ENCODE measurements at regions not wholly inside any gene's neighbourhood (a gene's known extent, or its start where the extent isn't known, plus 50 kb on each side); places are given as distances from the start of the nearest gene placed in this dataset.

DNA sequence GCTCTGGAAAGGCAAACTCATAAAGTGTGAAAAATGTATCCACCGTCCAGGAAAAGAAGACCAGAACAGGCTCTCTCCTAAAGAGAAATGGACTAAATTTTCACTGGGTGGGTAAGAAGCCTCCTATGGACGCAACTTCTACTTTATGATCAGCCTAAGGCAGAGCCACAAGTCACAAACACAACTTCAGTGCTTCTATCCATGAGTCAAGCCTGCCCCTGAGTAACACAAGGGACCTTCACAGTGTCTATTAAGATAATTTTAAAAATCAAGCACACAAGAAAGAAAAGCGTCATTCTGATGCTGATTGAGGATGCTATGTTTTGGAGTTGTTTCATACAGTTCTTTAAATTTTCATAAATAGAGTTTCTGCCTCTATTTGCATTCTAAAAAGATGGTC is 601.7 kb upstream of the ARID1B start:
- DNase-seq = no peak

DNA sequence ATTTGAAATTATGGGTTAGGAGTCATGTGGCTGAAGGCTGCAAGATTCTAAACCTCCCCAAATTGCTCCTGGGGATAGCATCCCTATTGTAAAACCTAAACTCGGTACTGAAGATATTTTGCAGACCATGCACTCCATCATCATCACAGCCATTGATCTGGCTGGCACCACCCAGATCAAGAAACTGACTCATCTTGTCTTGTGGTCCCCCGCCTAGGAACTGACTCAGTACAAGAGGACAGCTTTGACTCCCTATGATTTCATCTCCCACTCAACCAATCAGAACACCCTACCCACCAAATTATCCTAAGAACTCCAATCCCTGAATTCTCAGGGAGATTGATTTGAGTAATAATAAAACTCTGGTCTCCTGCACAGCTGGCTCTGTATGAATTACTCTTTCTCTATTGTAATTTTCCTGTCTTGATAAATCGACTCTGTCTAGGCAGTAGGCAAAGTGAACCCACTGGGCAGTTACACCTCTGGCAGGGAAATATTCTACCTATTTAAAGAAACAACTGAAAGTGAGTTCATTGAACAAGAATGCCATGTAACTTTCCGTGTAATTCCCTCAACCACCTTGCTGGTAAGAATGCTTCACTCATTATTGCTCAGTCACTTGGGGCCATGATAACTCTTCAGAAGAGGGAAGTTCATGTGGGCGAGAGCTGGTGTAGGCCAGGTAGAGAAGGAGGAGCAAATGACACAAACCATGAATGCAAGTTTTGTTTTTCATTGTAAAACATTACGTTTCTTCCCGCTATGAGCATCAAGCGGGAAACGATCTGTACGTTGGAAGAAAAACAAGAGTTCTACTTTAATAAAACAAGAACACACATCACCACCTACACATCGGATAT is 602.9 kb upstream of the ARID1B start:
- no peak for DNase-seq

DNA sequence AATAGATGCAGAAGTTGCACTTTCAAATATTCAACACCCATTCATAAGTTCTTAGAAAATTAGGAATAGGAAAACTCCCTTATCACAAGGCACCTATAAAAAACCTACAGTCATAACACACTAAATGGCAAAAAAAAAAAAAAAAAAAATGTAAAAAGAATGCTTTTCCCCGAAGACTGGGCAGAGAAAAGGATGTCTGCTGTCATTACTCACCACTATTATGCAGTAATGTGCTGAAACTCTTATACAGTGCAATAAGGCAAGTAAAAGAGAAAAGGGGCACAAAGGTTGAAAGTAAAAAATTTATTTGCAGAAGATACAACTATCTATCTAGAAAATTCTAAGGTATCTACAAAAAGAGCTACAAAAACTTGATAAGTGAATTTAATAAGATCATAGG is 607.8 kb upstream of the ARID1B start:
- DNase-seq = no peak

DNA sequence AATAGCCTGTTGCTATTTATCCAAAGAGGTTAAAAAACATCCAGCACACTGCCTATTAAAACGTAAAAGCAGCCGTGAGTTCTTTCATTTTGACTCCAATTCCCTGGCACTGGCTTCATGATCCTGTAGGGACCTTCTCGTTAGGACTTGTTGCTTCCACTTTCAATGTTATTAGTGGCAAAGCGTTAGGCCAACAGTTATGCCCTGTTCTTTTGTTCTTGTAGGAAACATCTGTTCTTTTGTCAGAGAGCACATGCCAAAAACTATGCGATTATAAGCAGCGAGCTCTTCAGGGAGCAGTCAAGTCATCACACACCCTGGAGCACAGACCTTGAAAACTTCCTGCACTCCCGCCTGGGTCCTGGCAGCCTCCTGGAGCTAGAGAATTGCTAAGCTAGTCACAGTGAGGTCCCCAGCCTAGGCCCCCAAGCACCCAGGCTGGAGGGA is 609.5 kb upstream of the ARID1B start:
- no peak for DNase-seq

DNA sequence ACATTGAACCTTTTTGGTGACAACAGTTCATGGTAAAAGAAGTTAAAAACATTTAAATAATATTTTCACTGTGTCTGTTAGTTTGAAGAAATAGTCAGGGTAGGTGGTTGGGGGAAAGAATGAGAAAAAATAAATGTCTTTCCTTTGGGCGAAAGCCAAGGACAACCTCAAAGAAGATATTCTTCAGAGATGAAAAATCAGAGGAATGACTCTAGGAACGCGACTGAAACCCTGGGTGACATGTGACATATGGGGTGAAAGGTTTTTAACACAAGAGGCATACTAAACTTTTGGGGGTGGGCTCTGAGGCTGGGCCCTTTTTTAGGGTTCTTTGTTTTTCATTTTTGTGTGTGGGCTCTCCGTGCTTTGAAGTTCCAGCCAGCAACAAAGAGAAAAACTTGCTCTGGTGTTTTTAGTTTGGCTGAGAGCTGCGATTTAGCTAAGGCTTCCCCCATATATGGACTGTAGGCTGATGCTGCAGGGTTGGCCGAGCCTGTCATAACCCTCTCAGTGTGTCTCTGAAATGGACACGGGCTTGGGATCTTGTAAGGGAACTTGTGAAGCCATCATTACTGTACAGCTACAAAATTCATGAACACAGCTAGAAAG is 610.1 kb upstream of the ARID1B start:
- DNase-seq = peak in 1 of 2 donors; percentile 16

DNA sequence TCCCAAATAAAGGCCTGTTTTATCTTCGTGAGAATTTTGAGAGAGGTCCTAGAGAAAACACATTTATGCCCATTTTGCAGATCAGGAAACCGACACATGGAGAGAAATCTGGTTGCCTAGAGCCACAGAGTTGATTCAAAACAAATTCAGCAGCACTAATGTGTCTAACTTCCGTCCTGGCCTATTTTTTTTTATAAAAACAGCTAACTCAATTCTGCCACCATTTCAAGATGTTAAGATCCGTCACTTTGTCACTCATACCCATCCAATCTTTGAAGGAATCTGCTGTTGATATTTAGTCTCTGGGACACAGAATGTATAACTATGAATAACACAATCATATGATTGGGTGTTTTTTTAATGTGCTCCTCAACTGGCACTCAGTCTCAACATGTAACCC is 611.1 kb upstream of the ARID1B start:
- peak in 1 of 2 donors; percentile 26 for DNase-seq

DNA sequence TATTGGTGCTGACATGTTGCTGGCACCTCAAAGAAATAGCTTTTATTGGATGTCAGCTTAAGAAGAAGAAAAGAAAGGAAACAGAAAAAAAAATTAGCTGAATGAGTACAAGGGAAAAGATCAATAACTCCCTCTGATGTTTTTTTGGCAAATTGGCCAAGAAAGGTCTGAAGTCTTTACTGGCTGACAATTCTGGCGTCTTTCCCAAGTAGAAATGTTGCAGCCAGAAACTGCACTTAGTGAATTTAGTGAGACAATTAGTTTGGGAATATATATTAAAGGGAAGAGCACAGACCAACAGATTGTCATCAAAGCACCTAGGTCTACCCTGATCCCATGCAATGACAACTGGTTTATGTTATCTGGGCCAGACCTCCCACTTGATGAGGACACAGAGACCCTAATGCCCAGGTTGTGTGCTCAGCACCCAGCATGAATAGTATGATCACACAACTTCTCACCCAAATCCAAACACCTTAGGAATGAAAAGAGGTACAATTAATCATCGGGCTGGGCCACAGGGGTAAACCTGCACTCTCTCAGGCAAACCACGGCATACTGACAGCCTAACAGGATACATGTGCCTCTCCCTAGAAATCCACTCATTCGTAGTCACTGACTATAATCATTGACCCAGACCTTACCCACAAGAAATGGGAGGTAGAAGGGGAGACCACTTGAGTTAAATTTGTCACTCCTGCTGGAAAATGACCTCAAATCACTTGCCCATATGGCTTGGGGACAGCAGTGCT is 612.3 kb upstream of the ARID1B start:
- DNase-seq = no peak

DNA sequence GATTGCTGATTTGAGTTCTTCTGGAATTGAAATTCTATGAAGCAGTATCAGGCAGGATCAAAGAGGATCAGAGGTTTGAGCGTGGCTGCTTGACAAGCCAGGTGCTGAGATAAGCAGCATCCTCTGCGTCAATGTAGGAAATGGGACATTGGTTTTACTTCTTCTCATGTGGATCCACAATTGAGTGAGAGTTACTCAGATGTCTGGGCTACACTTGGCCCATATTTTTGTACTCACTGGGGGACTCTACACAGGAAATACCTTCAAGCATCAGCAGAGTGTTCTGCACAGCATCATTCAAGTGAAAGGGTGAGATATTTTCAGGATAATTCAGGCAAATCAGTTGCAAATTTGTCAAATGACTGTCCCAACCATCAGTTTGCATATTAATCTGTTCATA is 613.9 kb upstream of the ARID1B start:
- DNase-seq = peak; percentile 9 to 12

DNA sequence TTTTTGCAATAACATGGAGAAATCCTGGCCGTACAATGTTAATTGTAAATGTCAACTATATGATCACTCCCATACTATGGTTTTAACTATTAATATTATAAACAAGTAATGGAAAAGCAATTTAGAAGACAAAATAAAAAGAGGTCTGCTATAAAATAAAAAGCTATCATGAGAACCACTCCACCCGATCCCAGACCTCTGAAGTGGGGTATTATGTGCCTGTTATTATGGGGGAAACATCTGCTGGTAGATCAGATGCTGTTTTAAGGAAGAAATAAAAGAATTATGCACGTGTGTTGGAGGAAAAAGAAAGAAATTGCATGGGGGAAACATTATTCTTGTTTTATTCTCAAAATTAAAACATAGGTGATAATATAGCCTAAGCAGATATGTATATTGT is 615.7 kb upstream of the ARID1B start:
- DNase-seq = no peak

DNA sequence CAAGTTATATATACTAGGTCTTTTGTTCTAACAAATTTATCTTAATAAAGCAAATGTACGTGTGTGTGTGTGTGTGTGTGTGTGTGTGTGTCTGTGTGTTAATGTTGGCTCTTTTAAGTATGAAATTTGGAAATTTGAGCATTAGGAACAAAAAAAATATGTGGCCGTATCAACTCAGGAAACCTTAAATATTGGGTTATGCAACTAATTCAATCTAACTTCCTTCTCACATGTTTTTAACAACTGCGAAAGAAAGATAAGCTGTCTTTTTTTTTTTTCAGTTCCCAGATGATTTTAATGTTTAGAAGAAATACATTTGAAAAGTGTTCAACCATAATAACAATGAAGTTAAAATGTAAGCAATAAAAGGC is 616.4 kb upstream of the ARID1B start:
- DNase-seq = no peak

DNA sequence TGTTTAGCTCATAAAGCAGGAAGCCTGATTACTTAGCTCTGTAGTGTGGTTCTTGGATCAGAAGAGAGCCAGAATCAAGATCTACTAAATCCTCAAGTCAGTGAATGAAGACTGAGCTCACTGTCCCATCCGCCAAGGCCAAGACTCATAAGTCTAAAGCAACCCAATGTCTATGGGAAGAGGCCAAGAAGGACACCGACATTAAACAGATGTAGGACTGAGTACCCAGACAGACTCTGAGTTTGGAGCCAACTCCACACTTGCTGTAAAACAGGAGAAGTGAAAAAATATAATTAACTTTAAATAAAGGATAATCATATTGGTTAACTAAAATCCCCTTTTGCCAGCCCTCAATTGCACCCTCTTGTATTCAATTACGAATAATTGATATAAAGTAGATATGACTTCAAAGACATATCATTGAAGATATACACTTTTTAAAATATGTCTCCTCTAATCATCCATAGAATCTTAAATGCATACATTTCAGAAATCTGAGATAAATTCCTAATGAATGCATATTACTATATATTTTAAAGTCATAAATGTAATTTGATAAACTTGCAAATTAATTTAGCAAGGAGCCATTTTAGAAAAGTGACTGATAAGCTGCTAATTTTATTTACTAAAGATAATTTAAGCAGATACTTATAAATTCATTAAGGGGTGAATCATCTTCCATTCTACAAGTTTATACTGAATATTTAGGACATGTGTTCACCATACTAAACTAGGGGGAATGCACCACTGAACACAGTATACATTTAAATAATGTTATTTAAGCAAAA is 617.0 kb upstream of the ARID1B start:
- no peak for DNase-seq

DNA sequence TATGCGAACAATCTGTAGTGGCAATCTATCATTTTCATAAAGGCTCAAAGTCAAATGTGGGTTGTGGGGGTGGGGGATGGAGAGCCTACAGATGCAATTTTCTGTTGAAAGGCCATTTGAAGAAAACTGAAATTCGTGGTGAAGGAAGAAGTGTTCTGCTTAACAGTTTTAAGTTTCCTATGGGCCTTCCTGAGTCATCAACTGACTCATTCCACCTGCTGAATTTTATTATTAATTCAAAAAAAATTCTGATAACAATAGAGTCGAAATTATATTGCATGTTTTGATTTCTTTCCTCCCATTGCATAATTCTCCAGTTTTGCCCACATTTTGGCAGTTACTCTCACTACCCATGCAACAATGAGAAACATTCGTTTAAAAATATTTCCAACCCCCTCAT is 622.3 kb upstream of the ARID1B start:
- no peak for DNase-seq

DNA sequence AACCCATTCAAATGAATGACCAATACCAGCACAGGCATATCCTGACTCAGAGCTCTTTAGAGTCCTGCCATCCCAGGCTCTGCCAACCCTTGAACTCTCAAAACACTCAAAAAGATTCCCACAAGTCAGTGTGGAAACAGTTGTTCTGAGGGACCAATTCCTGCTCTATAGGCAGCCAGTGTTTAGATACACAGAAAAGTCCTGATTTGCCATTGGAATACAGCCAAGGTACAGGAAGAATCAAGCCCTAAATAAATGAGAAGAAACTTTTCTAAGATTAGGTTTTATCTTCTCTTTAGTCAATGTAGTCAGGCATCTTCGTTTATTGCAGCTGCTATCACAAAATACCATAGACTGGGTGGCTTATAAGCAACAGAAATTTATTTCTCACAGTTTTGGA is 626.8 kb upstream of the ARID1B start:
- no peak for DNase-seq

DNA sequence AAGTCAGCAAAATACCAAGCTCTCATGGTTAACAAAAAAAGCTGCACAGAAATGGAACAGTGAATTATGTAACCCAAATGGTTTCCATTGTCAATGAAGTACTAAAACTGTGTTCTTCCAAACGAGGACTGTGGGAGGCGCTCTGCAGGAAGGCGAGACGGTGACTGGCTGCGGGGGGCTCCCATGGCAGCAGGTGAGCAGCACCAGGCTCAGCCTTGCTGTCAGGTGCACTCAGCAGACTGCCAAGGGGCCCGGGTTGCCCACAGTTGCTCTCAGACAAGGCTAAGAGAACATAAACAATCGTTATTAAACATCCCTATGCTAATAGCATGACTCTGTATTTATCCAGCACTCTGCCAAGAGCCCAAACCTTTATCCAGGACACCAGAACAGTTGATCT is 630.3 kb upstream of the ARID1B start:
- no peak for DNase-seq

DNA sequence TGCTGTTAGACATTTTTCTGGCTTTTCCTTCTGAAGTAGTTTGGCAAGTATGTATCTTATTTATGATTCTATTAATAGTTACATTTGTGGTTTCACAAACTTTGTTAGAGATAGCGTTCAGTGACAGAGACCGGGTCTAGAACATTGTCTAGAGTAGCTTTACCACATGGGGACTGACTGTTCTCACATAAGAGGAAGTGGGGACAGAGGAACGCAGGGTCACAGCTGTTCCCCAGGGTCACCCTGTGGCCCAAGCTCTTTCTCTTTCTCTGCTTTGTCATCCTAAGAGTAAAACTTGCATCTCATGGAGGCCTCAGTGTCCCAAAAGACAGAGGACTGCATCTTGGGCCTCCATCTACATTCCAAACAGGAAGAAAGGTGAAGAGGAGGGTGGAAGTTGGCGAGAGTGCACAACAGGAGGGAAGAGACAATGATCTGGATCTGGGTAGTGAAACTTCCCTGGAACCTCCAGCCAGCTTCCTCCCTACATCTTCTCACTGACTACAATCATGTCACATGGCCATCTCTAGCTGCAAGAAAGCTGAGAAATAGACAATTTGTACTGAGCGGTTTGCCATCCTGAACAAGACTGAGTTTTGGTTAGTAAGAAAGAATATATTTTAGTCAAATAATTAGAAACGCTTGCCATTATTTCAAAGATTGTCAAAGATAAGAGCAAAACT is 645.8 kb upstream of the ARID1B start:
- peak in 1 of 2 donors; percentile 3 for DNase-seq

DNA sequence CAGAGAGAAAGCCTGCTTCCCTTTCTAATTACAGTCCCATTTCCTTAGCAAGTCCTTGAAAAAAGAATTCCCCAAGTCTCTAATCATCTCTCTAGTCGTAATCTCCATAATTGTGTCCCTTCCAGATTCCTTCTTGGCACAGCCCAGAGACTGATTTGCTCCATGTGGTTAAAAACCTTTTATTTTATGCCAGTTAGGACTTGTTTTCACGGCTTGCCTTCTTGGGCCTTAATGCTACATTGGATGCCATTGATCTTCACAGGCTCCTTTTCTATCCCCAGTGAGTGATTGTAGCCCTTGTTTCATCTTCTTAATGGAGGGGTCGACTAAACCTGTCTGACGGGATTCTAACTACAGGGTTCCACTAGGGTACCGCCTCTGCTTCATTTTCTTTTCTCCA is 650.6 kb upstream of the ARID1B start:
- no peak for DNase-seq

DNA sequence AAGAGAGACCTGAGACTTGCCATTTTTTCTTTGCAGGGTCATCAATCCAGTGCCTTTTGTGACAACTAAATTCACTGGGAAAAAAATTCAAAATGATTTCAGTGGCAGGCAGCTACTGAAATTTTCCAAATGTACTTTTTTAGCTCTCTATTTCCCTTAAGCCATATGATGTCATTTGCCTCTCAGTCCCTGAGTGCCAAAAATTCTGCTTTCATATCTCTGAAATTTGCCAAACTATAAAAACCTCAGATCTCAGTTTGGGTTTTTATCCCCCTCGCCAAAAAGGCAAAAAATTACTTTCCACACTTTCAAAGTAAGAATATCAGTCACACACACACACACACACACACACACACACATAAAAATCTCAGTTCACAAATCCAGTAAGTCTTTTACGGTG is 651.3 kb upstream of the ARID1B start:
- no peak for DNase-seq

DNA sequence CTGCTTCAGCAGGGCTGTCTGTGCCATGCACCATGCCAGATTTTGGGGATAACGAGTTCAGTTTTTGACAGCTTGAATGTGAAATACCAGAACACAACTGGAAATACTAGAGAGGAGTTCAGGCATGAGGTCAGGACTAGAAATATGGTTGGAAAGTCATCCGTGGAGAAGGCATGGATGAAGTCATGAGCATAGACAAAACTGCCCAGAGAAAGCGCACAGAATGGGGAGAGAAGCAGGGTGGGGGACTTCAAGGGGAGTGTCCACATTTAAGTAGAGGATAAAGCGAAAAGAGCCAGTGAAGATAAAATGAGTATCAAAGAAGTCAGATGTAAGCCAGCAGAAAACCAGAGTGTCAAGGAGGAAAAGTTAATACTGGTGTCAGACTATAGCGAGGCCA is 653.4 kb upstream of the ARID1B start:
- no peak for DNase-seq

DNA sequence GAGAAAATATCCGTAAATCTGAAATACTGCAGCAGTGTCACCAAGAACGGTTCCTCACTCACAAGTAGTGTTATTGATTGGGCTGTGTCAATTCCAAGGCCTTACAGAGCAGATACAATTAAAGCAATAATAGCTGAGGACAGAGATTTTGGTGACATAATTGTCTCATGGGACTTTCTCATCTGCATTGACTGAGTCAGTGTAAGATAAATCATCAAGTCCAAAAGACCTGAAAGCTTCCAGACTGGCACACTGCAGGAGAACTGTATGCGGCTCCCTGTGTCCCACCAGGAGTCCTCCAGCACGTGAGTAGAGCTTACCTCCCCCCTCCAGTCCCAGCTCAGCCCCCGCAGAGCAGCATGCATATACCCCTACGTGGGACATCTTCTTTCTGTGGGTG is 655.2 kb upstream of the ARID1B start:
- no peak for DNase-seq

DNA sequence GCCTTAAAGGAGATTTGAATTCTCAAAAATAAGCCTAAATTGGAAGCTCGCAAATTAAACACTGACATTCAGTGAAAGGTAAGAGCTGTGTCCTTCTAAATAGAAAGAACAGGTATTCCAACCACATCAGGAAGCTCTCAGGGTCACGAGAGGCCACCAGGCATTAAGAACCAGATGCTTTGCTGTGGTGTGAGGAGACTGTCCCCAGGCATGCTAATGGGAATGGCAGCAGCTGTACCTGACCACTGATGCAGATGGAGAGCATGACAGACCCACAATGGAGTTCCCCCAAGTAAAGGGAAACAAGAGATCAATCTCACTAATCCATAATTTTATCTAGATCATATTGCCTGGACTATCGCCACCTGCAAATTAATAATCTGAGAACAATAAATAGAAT is 658.9 kb upstream of the NOX3 start:
- DNase-seq = no peak

DNA sequence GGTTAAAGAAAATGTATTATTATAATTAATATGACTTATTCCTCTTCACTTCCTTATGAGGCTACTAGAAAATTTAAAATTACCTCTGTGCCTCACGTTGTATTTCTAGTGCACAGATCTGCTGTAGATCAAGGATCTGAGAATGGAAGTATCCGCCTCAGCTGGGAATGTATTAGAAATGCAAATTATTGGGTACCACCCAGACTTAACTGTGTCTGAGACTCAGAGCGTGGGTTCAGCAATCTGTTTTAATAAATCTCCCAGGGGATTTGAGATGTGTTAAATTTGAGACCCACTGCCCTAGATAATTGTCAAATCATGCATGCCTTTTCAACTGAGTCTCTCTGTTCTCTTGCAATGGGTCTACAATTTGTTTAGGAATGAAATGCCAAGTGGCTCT is 658.0 kb upstream of the NOX3 start:
- DNase-seq = no peak

DNA sequence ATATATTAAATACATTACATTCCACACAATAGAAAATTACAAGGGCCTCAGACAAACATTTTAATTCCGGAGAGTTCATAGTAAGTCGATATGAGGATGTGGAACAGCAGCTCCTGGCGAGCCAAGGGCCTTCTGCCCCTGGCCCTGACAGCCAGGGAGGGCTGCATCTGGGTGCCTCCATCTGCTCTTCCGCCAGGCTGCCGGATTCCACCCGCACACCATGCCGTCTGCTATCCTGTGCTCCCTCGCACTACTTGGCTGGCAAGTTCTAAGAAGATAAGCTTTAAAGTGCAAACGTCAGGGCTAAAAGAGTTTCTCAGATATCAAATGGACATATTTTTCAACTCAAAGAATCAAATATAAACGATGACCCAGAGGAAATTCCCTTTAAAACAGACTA is 656.3 kb upstream of the NOX3 start:
- no peak for DNase-seq

DNA sequence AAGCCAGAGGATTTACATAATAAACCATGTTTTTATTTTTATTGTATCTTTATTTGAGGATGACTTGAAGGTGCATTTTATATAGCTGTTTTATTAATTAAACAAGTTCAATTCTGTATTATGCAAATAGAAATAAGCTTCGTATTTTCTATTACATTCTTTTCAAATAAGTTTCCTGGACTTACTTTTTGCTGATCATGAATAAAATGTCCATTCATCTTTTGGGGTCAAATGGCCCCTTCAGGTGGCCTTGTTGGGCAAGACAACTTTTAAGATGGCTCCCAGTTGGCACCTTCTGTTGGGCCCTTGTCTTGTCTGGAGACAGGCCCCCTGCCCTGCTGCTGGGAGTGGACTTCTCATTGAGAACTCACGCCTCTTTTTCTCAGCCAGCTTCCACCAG is 654.6 kb upstream of the NOX3 start:
- DNase-seq = no peak

Measured in CD4-positive, alpha-beta T cell treated with Interferon alpha-2 for 1 hour (primary cell).